Left lung (tissue), 4 donors: ENCODE measurements at regions not wholly inside any gene's neighbourhood (a gene's known extent, or its start where the extent isn't known, plus 50 kb on each side); places are given as distances from the start of the nearest gene placed in this dataset.

Source experiments
- ATAC-seq: fragments of 200-7000 bp; cut with Tn5 transposase; one replicate; pipeline ENCODE4 v1.9.1; 2020; ENCODE audit warnings: moderate library complexity
- DNase-seq, 4 donors: peaks; one replicate each; pipeline ENCODE4 v3.0.0-alpha.2; 2013 to 2020
- H3K27ac ChIP-seq, 2 donors: fragments of 200-600 bp; sonication (generic) in 1 of 2; one replicate each; pipeline versions ENCODE4 v1.5.0 to v1.8.0; 2020 to 2021
- H3K27me3 ChIP-seq, 2 donors: fragments of 200-600 bp; sonication (generic) in 1 of 2; one replicate each; pipeline versions ENCODE4 v1.5.0 to v1.8.0; 2020 to 2021
- H3K36me3 ChIP-seq, 2 donors: fragments of 200-600 bp; sonication (generic) in 1 of 2; one replicate each; pipeline versions ENCODE4 v1.5.0 to v1.8.0; 2020 to 2021
- H3K4me1 ChIP-seq, 2 donors: fragments of 200-600 bp; one replicate each; pipeline ENCODE4 v1.8.0; 2021
- H3K4me3 ChIP-seq, 2 donors: fragments of 200-600 bp; sonication (generic) in 1 of 2; one replicate each; pipeline versions ENCODE4 v1.5.0 to v1.8.0; 2020 to 2021; ENCODE audit warnings: mild to moderate bottlenecking in 1 of 2
- H3K9me3 ChIP-seq, 2 donors: fragments of 200-600 bp; sonication (generic) in 1 of 2; one replicate each; pipeline versions ENCODE4 v1.5.0 to v1.8.0; 2020 to 2021
- intact Hi-C, 2 donors: fragments of 100-400 bp; cut with DNase I; formaldehyde crosslinking; loops; one replicate each; pipeline versions ENCODE4 v1.11.2 to v1.14.2; 2022
- TF ChIP-seq, protein P1 (sequence below), 2 donors: fragments of 200-600 bp; sonication (generic) in 1 of 2; IDR thresholded peaks; one replicate each; pipeline versions ENCODE4 v1.5.0 to v1.8.0; 2021; ENCODE audit warnings: antibody characterized with exemption in 2 of 2
- donor health status: DM: no; HTN: yes; CAD: no.
- donor health status: DM: no; HTN: no; CAD: no.

DNA sequence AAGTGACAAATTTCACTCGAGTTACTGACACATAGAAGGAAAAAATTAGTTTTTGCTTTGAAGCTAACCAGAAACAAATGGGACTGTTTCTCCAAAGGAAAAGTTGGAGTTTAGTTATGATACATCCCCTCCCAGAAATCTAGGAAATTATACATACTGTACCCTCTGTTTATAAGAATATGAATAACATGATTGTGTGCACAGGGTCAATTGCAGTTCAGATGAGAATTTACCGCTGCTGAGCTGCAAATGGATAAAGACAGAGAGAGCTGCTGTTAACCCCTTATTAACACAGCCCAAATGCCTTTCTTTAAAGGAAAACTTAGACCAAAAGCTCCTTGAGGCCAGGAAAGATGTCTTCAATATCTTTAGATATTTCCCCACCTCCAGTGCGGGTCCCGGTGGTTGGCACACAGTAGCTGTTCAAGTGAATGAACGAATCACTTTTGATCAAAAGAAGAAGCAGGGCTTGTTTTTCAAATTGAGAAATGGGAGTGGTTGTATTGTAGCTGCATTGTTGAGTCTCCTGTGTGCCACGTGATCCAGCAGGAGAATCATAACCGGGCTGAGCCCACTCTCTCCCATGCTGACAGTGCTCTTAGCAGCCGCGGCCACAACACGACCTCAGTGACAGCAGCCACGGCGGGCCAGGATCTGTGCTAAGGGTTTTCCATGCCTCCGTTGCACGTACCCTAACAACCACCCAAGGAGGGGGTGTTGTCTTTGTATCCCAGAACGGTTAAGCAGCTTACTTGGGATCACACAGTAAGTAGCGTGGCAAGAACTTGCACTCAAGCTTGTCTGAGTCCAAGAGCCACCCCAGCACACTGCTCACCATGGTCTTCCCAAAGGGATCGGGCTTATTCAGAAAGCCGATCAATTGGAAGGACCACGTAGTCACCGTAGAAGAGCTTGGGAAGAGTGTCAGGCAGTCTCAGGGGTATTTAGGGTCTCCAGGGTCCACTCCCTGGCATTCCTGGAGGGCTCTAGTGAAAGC lies 53.5 kb upstream of the BMP6 start:
- H3K9me3 ChIP-seq, result no peaks in the 10 kb centered on the region
- TF ChIP-seq, protein P1, sequence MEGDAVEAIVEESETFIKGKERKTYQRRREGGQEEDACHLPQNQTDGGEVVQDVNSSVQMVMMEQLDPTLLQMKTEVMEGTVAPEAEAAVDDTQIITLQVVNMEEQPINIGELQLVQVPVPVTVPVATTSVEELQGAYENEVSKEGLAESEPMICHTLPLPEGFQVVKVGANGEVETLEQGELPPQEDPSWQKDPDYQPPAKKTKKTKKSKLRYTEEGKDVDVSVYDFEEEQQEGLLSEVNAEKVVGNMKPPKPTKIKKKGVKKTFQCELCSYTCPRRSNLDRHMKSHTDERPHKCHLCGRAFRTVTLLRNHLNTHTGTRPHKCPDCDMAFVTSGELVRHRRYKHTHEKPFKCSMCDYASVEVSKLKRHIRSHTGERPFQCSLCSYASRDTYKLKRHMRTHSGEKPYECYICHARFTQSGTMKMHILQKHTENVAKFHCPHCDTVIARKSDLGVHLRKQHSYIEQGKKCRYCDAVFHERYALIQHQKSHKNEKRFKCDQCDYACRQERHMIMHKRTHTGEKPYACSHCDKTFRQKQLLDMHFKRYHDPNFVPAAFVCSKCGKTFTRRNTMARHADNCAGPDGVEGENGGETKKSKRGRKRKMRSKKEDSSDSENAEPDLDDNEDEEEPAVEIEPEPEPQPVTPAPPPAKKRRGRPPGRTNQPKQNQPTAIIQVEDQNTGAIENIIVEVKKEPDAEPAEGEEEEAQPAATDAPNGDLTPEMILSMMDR (IDR thresholded peaks at IDR 0.05), result no peak
- DNase-seq, result no peak
- H3K36me3 ChIP-seq, result no peaks in the 10 kb centered on the region
- no peak overlapping the region for H3K27ac ChIP-seq
- peaks cover 6 to 7% of the 10 kb centered on the region in 2 donors for H3K4me1 ChIP-seq
- no peaks in the 10 kb centered on the region for H3K27me3 ChIP-seq
- intact Hi-C loops, result no loop called here
- no peak for ATAC-seq
- H3K4me3 ChIP-seq, result no peak overlapping the region

DNA sequence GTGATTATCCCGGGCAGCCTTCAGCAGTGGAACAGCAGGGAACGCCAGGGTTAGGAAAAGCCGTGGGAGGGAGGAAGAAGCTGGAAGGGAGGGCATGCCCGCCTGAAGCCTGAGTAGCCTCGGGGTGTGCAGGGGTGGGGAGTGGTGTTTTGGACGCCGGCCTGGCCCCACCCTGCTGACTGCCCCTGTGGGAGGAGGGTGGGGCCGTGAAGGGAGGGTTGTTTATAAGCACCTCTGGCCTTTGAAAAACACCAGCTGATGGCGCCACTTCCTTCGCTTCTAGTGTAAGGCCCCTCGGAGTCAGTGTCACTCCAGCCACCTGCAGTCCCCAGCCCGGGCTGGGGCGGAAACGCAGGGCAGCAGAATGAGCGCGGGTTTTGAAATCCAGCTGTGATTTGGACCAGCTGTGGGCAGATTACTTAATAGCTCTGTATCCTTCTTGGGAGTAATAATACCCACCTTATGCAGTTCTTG lies 52.8 kb upstream of the BMP6 start:
- TF ChIP-seq, protein P1 (IDR thresholded peaks at IDR 0.05), result no peak
- Histone ChIP-seq H3K27ac (no peak overlapping the region), H3K4me1 (peaks cover 6 to 7% of the 10 kb centered on the region in 2 donors), H3K9me3 (no peaks in the 10 kb centered on the region), H3K4me3 (no peak overlapping the region), H3K27me3 (no peaks in the 10 kb centered on the region), H3K36me3 (no peaks in the 10 kb centered on the region)
- peak; percentile 84 for ATAC-seq
- DNase-seq, result peak in 2 of 4 donors; percentile 38 to 44
- intact Hi-C loops, result no loop called here

DNA sequence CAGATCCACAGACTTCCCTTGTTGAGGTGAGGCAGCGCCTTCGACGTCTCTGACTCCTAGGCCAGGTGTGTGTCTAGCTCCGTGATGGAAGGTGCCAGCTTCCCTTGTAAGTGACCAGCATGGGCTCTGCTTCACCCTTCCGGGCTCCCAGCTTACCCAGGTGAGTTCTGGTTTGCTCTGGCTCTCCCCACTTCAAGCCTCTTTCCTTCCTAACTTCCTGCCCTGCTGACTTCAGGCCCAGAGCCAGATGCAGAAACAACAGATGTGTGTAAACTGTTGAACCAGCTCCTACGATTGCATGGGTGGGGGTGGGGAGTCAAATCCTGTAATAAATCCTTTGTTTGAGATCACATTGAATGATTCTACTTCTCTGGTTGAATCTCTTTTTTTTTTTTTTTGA lies 51.6 kb upstream of the BMP6 start:
- H3K4me1 ChIP-seq, result peaks cover 6 to 7% of the 10 kb centered on the region in 2 donors
- no peaks in the 10 kb centered on the region for H3K9me3 ChIP-seq
- H3K27me3 ChIP-seq, result no peaks in the 10 kb centered on the region
- no peaks in the 10 kb centered on the region for H3K36me3 ChIP-seq
- DNase-seq, result peak in 1 of 4 donors; percentile 28
- TF ChIP-seq, protein P1 (IDR thresholded peaks at IDR 0.05), result no peak
- no peak overlapping the region for H3K27ac ChIP-seq
- no peak overlapping the region for H3K4me3 ChIP-seq
- intact Hi-C loops, result no loop called here
- ATAC-seq, result no peak

DNA sequence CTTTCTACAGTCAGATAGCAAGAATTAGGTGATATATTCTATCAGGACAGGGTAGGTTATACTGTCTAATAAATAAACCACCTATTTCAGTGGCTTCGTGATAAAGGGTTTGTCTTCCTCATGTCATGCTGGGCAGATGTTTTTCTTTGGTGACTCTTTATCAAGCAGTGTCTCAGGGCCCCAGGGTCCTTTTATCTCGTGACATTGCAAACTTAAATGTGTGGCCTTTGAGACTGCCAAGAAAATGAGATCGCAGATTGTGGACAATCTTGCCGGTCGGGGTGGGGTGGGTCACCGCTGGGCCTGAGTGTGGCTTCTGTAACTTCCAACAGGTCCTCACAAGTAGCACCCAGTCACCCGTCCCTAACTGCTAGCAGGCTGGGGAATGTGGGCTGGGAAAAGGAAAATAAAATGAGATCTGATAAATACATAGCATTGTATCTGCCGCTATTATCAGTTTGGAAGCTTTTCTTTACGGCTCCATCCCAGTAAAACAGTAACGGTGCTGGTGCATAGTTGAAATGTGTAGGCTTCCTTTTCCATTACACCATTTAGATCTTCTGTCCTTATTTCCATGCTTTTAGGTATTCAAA lies 50.5 kb upstream of the BMP6 start:
- ATAC-seq (no peak), DNase-seq (no peak)
- Histone ChIP-seq H3K36me3 (no peaks in the 10 kb centered on the region), H3K27me3 (peaks cover 0 to 5% of the 10 kb centered on the region in 2 donors), H3K27ac (no peak overlapping the region), H3K9me3 (no peaks in the 10 kb centered on the region), H3K4me3 (no peak overlapping the region), H3K4me1 (peaks cover 6 to 7% of the 10 kb centered on the region in 2 donors)
- intact Hi-C loops, result no loop called here
- TF ChIP-seq, protein P1 (IDR thresholded peaks at IDR 0.05), result no peak
